ES-I3 (cell line): ENCODE measurements at regions not wholly inside any gene's neighbourhood (a gene's known extent, or its start where the extent isn't known, plus 50 kb on each side); places are given as distances from the start of the nearest gene placed in this dataset.
"Not testable (repeated sequence)": the region's sequence is repeated elsewhere in the genome, so short reads cannot be mapped to it uniquely, and the experiment has no call there.

Experiments
- H3K36me3 ChIP-seq: 2 replicates; pipeline ENCODE4 v1.6.1; 2013; ENCODE audit warnings: mild to moderate bottlenecking, low read length, control low read depth, moderate library complexity; ENCODE audit not compliant: insufficient read depth
- H3K4me1 ChIP-seq: 2 replicates; pipeline ENCODE4 v1.6.1; 2013; ENCODE audit warnings: mild to moderate bottlenecking, control low read depth, low read length; ENCODE audit not compliant: insufficient read depth
- H3K9ac ChIP-seq: 2 replicates; pipeline ENCODE4 v1.6.1; 2013; ENCODE audit warnings: low read depth, mild to moderate bottlenecking, low read length, moderate library complexity
- H3K9me3 ChIP-seq: 2 replicates; pipeline ENCODE4 v1.6.1; 2013; ENCODE audit warnings: mild to moderate bottlenecking, low read length, moderate library complexity; ENCODE audit not compliant: control insufficient read depth, insufficient read depth

- Histone ChIP-seq H3K4me1 (no peaks in the 10 kb centered on the region), H3K9me3 (no peaks in the 10 kb centered on the region; the same call in 1 of the 2 replicates), H3K36me3 (no peaks in the 10 kb centered on the region), H3K9ac (no peak overlapping the region)
Measured at GRCh38 chr6:19181211-19181610, 656.0 kb upstream of the ID4 start.

GRCh38 chr6:19193624-19194023, 643.5 kb upstream of the ID4 start:
- no peaks in the 10 kb centered on the region for H3K4me1 ChIP-seq
- H3K36me3 ChIP-seq: no peaks in the 10 kb centered on the region
- no peaks in the 10 kb centered on the region for H3K9me3 ChIP-seq
- H3K9ac ChIP-seq: no peak overlapping the region

DNA sequence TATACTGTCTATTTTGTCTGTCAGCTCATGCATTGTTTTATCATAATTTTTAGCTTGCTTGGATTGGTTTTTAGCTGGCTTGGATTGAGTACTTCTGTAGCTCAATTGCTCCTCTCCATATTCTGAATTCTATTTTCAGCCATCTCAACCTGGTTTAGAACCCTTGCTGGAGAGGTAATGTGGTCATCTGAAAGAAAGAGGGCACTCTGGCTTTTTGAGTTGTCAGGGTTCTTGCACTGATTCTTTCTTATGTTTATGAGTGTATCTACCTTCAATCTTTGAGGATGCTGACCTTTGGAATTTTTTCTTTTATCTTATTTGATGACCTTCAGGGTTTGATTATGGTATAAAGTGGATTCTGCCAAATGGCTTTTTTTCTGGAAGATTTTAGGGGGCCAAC, 632.7 kb upstream of the ID4 start:
- H3K9me3 ChIP-seq: peaks cover 3% of the 10 kb centered on the region
- H3K36me3 ChIP-seq: no peaks in the 10 kb centered on the region
- H3K4me1 ChIP-seq: no peaks in the 10 kb centered on the region

GRCh38 chr6:19205076-19205475, 632.1 kb upstream of the ID4 start:
- no peaks in the 10 kb centered on the region for H3K36me3 ChIP-seq
- H3K9me3 ChIP-seq: peaks cover 3% of the 10 kb centered on the region
- H3K9ac ChIP-seq: no peak overlapping the region
- no peaks in the 10 kb centered on the region for H3K4me1 ChIP-seq

More for the DNA sequence above, 632.7 kb upstream of the ID4 start:
- no peak overlapping the region for H3K9ac ChIP-seq

- no peaks in the 10 kb centered on the region for H3K4me1 ChIP-seq
- H3K9me3 ChIP-seq: no peaks in the 10 kb centered on the region
- no peak overlapping the region for H3K9ac ChIP-seq
- no peaks in the 10 kb centered on the region; the same call in 1 of the 2 replicates for H3K36me3 ChIP-seq
Measured at GRCh38 chr6:19209202-19209601, 628.0 kb upstream of the ID4 start.

DNA sequence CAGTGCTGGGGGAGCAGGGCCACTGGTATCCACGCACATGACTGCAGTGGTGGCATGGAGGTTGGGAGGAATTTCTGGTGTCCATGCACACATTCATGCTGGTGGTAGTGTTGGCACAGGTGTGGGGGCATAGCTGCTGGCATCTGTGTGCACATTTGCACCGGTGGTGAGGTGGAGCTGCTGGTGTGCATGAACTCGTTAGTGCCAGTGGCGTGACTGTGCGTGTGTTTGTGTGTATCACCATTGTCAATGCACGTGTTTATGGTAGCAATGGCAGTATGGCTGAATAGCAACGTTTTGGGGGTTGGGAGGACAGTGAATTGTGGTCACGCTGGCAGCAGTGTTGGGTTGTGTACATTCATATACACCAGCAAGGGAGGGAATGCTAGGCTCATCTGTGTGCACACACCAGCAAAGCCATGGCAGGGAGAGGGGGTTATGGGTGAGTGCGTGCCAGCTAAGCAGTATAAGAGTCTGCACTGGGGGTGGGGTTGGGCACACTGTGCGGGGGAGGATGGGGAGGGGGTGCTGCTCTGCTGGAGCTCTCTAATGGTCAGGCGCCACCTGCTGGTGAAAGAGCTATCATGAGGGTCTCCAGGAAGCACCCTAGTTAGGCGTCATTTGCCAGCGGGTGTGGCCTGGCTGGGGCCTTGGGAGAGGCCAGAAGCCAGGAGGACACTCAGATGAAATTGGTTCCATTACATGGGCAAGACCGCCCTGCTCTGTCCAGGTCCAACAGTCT, 626.1 kb upstream of the ID4 start:
- Histone ChIP-seq H3K9ac (no peak overlapping the region), H3K4me1 (no peaks in the 10 kb centered on the region), H3K9me3 (no peaks in the 10 kb centered on the region)

DNA sequence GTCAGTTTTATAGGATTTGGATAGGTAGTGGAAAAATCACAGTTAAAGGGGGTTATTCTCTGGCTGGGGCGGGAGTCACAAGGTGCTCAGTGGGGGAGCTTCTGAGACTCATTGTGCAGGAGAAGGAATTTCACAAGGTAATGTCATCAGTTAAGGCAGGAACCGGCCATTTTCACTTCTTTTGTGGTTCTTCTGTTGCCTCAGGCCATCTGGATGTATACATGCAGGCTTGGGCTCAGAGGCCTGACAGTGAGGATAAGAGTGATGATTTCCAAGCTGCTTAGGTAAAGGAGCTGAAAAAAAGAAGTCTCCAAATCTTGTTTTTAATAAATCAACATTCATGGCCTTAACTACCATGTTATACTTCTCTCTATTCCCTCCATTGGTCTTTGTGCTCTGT, 622.9 kb upstream of the ID4 start:
- H3K9me3 ChIP-seq: no peaks in the 10 kb centered on the region
- H3K36me3 ChIP-seq: no peaks in the 10 kb centered on the region; the same call in 1 of the 2 replicates
- H3K9ac ChIP-seq: no peak overlapping the region
- H3K4me1 ChIP-seq: no peaks in the 10 kb centered on the region

More for the DNA sequence above, 626.1 kb upstream of the ID4 start:
- no peaks in the 10 kb centered on the region; the same call in 1 of the 2 replicates for H3K36me3 ChIP-seq

- Histone ChIP-seq H3K36me3 (no peaks in the 10 kb centered on the region), H3K4me1 (no peaks in the 10 kb centered on the region), H3K9me3 (no peaks in the 10 kb centered on the region), H3K9ac (no peak overlapping the region)
Measured at GRCh38 chr6:19219931-19220330, 617.2 kb upstream of the ID4 start.

DNA sequence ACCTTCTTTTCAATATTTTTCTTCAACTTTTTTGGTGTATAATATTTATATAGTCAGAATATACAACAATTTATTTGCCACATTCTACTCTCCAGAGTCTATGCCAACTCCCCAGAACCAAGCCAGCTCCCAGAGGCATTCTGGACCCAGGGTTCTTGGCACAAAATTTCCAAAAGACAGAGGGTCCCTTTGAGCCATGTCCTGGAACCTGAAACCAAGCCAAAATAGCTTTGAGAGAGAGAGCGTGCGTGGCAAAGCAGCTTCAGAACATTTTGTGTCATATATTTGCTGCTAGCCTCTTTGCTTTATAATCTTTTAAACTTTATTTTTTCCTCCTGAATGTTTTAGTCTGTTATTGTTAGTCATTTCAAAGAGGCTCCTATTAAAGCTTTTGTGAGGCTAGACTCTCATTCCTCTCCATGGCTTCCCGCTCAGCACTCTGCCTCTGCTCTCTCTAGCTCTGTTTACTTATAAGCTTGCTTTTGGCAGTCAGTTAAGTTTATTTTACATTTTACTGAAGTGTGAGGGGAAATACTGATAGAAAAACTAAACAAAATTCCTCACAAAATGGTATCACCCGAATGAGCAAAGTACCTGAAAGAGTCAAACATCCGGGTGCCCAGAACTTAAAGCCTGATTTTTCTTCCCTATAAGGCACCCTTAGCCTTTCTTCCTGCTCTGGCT, 605.1 kb upstream of the ID4 start:
- Histone ChIP-seq H3K36me3 (no peaks in the 10 kb centered on the region), H3K9me3 (no peaks in the 10 kb centered on the region; the same call in 1 of the 2 replicates), H3K4me1 (no peaks in the 10 kb centered on the region)

GRCh38 chr6:19245656-19246055, 591.5 kb upstream of the ID4 start:
- H3K9me3 ChIP-seq: no peaks in the 10 kb centered on the region

More for the DNA sequence above, 605.1 kb upstream of the ID4 start:
- H3K9ac ChIP-seq: no peak overlapping the region

DNA sequence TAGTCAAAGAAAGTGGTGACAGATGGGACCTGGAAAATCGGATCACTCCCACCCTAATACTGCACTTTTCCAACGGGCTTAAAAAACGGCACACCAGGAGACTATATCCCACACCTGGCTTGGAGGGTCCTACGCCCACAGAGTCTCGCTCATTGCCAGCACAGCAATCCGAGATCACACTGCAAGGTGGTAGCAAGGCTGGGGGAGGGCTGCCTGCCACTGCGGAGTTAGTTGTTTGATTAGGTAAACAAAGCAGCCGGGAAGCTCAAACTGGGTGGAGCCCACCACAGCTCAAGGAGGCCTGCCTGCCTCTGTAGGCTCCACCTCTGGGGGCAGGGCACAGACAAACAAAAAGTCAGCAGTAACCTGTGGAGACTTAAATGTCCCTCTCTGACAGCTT, 590.0 kb upstream of the ID4 start:
- H3K9ac ChIP-seq, H3K36me3 ChIP-seq, H3K9me3 ChIP-seq, H3K4me1 ChIP-seq: not testable (repeated sequence)

More at GRCh38 chr6:19245656-19246055, 591.5 kb upstream of the ID4 start:
- H3K9ac ChIP-seq: no peak overlapping the region
- no peaks in the 10 kb centered on the region for H3K36me3 ChIP-seq
- H3K4me1 ChIP-seq: no peaks in the 10 kb centered on the region

DNA sequence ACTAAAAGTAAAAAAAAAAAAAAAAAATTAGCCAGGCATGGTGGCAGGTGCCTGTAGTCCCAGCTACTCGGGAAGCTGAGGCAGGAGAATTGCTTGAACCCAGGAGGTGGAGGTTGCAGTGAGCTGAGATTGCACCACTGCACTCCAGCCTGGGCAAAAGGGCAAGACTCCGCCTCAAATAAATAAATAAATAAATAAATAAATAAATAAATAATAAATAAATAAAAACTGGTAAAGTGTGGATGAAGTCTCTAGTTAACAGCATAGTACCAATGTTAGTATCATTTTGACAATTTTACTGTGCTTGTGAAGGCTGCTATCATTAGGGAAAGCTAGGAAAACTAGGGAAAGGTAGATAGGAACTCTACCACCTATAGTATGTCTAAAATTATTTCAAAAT, 581.0 kb upstream of the ID4 start:
- H3K4me1 ChIP-seq, H3K9ac ChIP-seq, H3K36me3 ChIP-seq, H3K9me3 ChIP-seq: not testable (repeated sequence)

DNA sequence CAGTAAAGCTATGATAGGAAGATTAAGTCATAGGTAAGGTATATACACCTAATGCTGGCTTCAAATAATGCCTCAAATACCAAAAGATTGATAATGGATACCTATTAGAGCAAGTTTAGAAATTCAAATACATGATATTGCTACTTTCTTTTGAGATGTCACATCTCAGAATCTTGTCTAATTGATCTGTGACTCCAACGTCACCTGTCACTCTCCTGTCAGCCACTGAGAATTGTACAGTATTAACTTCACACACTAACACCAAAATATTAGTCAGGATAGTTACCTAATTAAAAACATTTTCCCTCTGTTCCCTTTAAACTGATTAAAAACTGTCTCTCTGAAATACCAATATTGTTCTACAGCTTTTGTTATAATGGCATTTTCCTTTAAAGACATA, 575.5 kb upstream of the ID4 start:
- H3K4me1 ChIP-seq: no peaks in the 10 kb centered on the region
- H3K9me3 ChIP-seq: no peaks in the 10 kb centered on the region
- no peak overlapping the region for H3K9ac ChIP-seq
- no peaks in the 10 kb centered on the region for H3K36me3 ChIP-seq

- no peaks in the 10 kb centered on the region for H3K9me3 ChIP-seq
- no peak overlapping the region for H3K9ac ChIP-seq
- no peaks in the 10 kb centered on the region for H3K36me3 ChIP-seq
- H3K4me1 ChIP-seq: no peaks in the 10 kb centered on the region
Measured at GRCh38 chr6:19268117-19268516, 569.1 kb upstream of the ID4 start.

- Histone ChIP-seq H3K4me1 (no peaks in the 10 kb centered on the region), H3K9ac (no peak overlapping the region), H3K9me3 (no peaks in the 10 kb centered on the region), H3K36me3 (no peaks in the 10 kb centered on the region)
Measured at GRCh38 chr6:19268718-19269117, 568.5 kb upstream of the ID4 start.
